SK-N-SH treated with all-trans-retinoic acid at 6 μM for 48 hours (cell line): ENCODE measurements at regions not wholly inside any gene's neighbourhood (a gene's known extent, or its start where the extent isn't known, plus 50 kb on each side); places are given as distances from the start of the nearest gene placed in this dataset.

ENCODE experiments used
- ARNTL ChIP-seq: fragments of 450-650 bp; formaldehyde crosslinking; IDR thresholded peaks from 2 replicates; pipeline ENCODE4 v1.5.0; 2020; ENCODE audit warnings: low read depth, mild to moderate bottlenecking, moderate library complexity, borderline replicate concordance
- BACH2 ChIP-seq: fragments of 250-450 bp; sonication (Bioruptor Pico); IDR thresholded peaks from 2 replicates; pipeline ENCODE4 v1.9.0; 2021; ENCODE audit warnings: mild to moderate bottlenecking, borderline replicate concordance
- CSDC2 ChIP-seq: fragments of 250-450 bp; sonication (Bioruptor Pico); IDR thresholded peaks from 2 replicates; pipeline ENCODE4 v1.5.0; 2020; ENCODE audit warnings: mild to moderate bottlenecking, moderate library complexity
- GLIS3 ChIP-seq: fragments of 250-450 bp; sonication (Bioruptor Pico); IDR thresholded peaks from 2 replicates; pipeline ENCODE4 v1.5.0; 2020; ENCODE audit warnings: mild to moderate bottlenecking, moderate library complexity
- OSR1 ChIP-seq: fragments of 250-450 bp; sonication (Bioruptor Pico); IDR thresholded peaks from 2 replicates; pipeline ENCODE4 v1.8.0; 2022; ENCODE audit warnings: moderate library complexity, mild to moderate bottlenecking, inconsistent platforms
- PPARA ChIP-seq: fragments of 250-450 bp; sonication (Bioruptor Pico); IDR thresholded peaks from 2 replicates; pipeline ENCODE4 v1.5.0; 2020; ENCODE audit warnings: mild to moderate bottlenecking, borderline replicate concordance
- RARB ChIP-seq: fragments of 250-450 bp; sonication (Bioruptor Pico); IDR thresholded peaks from 2 replicates; pipeline ENCODE4 v1.8.0; 2021; ENCODE audit warnings: mild to moderate bottlenecking, moderate library complexity
- SNAI2 ChIP-seq: fragments of 250-450 bp; sonication (Bioruptor Pico); IDR thresholded peaks from 2 replicates; pipeline ENCODE4 v1.5.0; 2020; ENCODE audit warnings: mild to moderate bottlenecking, moderate library complexity
- ZC3H10 ChIP-seq: fragments of 250-450 bp; sonication (Bioruptor Pico); IDR thresholded peaks from 2 replicates; pipeline ENCODE4 v1.5.1; 2021; ENCODE audit warnings: mild to moderate bottlenecking, moderate library complexity
- ZFP30 ChIP-seq: fragments of 450-650 bp; formaldehyde crosslinking; IDR thresholded peaks from 2 replicates; pipeline ENCODE4 v1.5.0; 2022; ENCODE audit warnings: mild to moderate bottlenecking, moderate library complexity
- ZNF8 ChIP-seq: fragments of 450-650 bp; formaldehyde crosslinking; IDR thresholded peaks from 2 replicates; pipeline ENCODE4 v1.5.0; 2020; ENCODE audit warnings: mild to moderate bottlenecking, moderate library complexity
- TF ChIP-seq, protein P1 (sequence below): fragments of 250-450 bp; sonication (Bioruptor Pico); IDR thresholded peaks from 2 replicates; pipeline ENCODE4 v1.5.1; 2020; ENCODE audit warnings: low read depth, mild to moderate bottlenecking, moderate library complexity
- TF ChIP-seq, protein P2 (sequence below): fragments of 250-450 bp; sonication (Bioruptor Pico); IDR thresholded peaks from 2 replicates; pipeline ENCODE4 v1.8.0; 2021; ENCODE audit warnings: low read depth, mild to moderate bottlenecking, moderate library complexity, borderline replicate concordance
- TF ChIP-seq, protein P3 (sequence below): fragments of 250-450 bp; sonication (Bioruptor Pico); IDR thresholded peaks from 2 replicates; pipeline ENCODE4 v1.5.0; 2020; ENCODE audit warnings: mild to moderate bottlenecking, moderate library complexity

DNA sequence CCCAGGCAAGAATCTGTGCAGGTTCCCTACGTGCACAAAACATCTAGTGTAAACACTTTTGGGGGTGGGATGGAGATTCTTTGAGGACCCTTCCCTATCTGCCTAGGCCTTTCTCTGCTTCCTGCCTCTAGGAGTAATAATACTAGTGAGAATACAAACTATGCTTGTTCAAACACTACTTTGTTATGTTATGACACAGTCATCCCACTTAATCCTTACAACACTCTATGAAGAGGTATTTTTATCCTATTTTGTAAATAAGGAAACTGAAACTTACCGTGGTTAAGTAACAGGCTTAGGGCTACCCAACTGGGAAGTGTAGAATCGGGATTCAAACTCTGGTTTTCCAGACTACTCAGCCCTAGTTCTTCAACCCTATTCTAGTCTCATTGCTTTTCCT is 96.5 kb downstream of the KCNA5 start:
- TF ChIP-seq BACH2 (CRISPR knock-in tag), result no peak
- TF ChIP-seq RARB (CRISPR knock-in tag), result no peak
- TF ChIP-seq ZC3H10 (CRISPR knock-in tag), result no peak
- TF ChIP-seq SNAI2 (CRISPR knock-in tag), result no peak
- TF ChIP-seq CSDC2 (CRISPR knock-in tag), result no peak
- no peak for TF ChIP-seq ZFP30 (CRISPR knock-in tag)
- TF ChIP-seq, protein P1, sequence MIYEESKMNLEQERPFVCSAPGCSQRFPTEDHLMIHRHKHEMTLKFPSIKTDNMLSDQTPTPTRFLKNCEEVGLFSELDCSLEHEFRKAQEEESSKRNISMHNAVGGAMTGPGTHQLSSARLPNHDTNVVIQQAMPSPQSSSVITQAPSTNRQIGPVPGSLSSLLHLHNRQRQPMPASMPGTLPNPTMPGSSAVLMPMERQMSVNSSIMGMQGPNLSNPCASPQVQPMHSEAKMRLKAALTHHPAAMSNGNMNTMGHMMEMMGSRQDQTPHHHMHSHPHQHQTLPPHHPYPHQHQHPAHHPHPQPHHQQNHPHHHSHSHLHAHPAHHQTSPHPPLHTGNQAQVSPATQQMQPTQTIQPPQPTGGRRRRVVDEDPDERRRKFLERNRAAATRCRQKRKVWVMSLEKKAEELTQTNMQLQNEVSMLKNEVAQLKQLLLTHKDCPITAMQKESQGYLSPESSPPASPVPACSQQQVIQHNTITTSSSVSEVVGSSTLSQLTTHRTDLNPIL (CRISPR knock-in tag), result no peak
- TF ChIP-seq GLIS3, result no peak
- TF ChIP-seq, protein P2, sequence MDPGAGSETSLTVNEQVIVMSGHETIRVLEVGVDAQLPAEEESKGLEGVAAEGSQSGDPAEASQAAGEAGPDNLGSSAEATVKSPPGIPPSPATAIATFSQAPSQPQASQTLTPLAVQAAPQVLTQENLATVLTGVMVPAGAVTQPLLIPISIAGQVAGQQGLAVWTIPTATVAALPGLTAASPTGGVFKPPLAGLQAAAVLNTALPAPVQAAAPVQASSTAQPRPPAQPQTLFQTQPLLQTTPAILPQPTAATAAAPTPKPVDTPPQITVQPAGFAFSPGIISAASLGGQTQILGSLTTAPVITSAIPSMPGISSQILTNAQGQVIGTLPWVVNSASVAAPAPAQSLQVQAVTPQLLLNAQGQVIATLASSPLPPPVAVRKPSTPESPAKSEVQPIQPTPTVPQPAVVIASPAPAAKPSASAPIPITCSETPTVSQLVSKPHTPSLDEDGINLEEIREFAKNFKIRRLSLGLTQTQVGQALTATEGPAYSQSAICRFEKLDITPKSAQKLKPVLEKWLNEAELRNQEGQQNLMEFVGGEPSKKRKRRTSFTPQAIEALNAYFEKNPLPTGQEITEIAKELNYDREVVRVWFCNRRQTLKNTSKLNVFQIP, result no peak
- TF ChIP-seq OSR1 (CRISPR knock-in tag), result no peak
- no peak for TF ChIP-seq ZNF8 (CRISPR knock-in tag)
- no peak for TF ChIP-seq ARNTL
- TF ChIP-seq PPARA (CRISPR knock-in tag), result no peak
- TF ChIP-seq, protein P3, sequence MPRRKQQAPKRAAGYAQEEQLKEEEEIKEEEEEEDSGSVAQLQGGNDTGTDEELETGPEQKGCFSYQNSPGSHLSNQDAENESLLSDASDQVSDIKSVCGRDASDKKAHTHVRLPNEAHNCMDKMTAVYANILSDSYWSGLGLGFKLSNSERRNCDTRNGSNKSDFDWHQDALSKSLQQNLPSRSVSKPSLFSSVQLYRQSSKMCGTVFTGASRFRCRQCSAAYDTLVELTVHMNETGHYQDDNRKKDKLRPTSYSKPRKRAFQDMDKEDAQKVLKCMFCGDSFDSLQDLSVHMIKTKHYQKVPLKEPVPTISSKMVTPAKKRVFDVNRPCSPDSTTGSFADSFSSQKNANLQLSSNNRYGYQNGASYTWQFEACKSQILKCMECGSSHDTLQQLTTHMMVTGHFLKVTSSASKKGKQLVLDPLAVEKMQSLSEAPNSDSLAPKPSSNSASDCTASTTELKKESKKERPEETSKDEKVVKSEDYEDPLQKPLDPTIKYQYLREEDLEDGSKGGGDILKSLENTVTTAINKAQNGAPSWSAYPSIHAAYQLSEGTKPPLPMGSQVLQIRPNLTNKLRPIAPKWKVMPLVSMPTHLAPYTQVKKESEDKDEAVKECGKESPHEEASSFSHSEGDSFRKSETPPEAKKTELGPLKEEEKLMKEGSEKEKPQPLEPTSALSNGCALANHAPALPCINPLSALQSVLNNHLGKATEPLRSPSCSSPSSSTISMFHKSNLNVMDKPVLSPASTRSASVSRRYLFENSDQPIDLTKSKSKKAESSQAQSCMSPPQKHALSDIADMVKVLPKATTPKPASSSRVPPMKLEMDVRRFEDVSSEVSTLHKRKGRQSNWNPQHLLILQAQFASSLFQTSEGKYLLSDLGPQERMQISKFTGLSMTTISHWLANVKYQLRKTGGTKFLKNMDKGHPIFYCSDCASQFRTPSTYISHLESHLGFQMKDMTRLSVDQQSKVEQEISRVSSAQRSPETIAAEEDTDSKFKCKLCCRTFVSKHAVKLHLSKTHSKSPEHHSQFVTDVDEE (CRISPR knock-in tag), result no peak
